GM18858 (cell line): ENCODE measurements at regions not wholly inside any gene's neighbourhood (a gene's known extent, or its start where the extent isn't known, plus 50 kb on each side); places are given as distances from the start of the nearest gene placed in this dataset.
A peak's percentile ranks its signal among the peaks of the same experiment; 100 is the strongest.
"Not testable (repeated sequence)": the region's sequence is repeated elsewhere in the genome, so short reads cannot be mapped to it uniquely, and the experiment has no call there.

Source experiments
- ATAC-seq: cut with Tn5 transposase; IDR thresholded peaks from one replicate; pipeline ENCODE4 v1.9.1; 2021; ENCODE audit not compliant: unreplicated experiment

DNA sequence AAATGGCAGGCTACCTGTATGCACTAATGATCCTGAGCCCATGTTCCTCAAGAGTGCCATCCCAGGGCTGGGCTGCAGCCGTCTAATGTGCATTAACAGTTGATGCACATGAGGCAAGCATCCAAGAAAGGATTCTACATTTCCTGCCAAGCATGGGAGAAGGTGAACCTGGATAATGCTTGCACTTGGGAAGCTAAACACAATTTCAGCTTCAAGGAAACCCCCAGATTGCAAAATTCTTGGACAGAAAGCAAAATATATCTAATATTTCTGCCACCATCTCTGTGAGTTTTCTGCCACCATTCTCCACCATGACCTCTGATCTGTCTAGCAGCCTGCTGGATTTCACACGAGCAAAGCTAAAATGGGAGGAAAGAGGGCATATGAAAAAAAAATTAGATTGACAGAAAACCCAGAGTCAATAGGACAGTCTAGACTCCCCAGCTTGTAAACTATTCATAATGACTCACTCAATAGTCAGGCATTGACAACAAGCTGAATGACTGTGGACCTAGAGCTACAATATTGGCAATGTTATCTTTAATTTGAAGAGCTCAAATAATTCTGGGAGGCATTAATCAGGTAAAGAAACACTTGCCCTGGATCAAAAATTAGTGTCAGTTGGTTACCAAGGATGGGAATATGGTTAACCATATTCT, 91.9 kb upstream of the BCL2L14 start:
- no peak for ATAC-seq

DNA sequence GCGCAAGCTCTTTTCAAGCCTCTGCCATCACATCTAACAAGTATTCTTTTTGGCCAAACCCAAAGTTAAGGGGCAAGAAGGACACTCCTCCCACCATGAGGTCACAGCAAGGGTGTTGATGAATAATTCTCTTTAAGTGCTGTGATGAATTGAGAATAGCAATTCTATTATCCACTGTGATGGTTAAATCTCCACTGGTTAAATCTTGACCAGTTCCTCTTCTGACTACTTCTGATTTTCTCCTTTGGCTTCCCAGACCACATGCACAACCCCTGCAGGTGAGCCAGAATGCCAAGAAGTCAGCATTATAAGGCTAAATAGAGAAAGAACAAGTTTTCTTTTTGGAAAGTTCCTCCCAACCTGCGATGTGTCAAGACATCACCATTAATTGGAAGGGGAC, 90.6 kb upstream of the BCL2L14 start:
- no peak for ATAC-seq

GRCh38 chr12:11981121-11981733, 89.5 kb upstream of the BCL2L14 start:
- peak; percentile 88 for ATAC-seq

DNA sequence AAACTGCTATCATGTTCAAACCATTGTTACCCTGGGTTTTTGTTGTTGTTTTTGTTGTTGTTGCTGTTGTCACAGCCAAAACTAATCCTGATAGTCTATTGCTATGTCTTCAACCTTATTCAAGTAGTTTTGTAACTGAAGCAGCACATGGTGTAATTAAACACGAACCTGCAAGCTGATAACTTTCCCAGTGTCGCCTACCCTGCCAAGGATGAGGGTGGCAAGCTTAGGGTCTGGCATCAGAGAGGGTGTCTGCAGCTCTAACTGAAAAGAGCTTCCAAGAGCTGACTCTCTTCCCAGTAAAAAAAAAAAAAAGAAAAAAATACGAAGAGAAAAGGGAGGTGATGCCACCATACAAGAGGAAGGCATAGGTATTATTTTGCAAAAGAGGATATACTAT, 86.3 kb upstream of the BCL2L14 start:
- no peak for ATAC-seq

DNA sequence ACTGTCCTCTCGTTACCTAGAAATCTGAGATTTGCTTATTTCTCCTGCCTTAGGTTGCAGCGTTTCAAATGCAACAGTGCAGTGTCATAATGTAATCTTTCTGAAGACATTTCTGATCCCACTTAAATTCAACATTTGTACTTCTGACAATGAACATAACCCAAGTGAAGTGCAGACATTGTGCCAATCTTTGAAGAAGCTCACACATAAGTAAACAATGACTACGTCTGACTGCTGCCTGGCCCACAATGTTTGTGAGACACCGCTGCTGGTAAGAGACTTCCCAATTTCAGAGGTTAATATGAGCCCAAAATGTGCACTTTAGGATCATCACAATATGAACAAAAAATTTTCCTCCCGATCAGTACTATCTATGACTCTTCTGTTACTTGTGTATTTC, 84.6 kb upstream of the BCL2L14 start:
- no peak for ATAC-seq

GRCh38 chr12:11987901-11988300, 82.8 kb upstream of the BCL2L14 start:
- no peak for ATAC-seq

DNA sequence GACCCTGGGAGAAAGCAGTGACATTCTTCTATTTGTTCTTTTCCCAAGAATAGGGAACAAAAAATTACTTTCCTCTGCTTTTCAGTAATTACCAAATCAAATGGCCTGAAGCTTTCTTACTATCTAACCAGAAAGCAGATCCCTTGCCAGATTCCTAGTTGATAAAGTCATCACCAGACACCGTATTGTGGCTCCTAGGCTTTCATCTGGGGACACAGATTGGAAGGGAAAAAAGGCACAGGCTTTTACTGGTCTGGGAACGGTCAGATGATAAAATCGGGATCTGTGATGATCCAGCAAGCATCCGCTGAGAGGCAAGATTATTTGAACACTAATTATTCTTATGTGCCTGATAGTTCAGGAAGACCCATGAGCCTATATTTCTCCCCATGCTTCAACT, 79.1 kb upstream of the BCL2L14 start:
- no peak for ATAC-seq

DNA sequence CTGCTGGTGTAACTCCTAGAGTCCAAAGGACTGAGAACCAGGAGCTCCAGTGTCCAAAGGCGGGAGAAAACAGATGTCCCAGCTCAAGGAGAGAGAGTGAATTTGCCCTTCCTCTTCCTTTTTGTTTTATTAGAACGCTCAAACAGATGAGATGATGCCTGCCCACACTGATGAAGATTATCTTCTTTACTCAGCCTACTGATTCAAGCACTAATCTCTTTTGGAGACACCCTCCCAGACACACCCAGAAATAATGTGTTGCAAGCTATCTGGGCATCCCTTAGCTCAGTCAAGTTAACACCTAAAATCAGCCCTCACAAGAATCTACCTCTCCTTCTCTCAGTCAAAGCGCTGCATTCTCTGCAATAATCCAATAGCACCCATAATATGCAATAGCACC, 78.2 kb upstream of the BCL2L14 start:
- no peak for ATAC-seq

GRCh38 chr12:11998307-11998943, 72.3 kb upstream of the BCL2L14 start:
- not testable (repeated sequence) for ATAC-seq

DNA sequence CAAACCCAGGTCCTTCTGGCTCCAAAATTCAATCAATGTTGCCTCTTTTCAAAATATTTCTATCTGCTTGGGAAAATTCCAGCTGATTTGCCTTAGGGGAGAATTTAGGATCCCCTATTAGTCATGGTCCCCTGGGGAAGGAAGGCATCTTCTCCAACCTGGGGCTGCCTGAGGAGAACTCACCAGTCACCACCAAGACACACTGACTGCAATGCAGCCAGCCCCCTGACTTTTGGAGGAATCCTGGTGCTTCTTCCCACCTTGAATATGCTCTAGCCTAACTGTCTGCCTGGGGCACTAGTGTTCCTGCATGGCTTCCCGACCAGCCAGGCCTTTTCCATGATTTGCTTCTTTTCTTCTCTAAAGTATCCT, 71.8 kb upstream of the BCL2L14 start:
- no peak for ATAC-seq

GRCh38 chr12:12003609-12004008, 67.1 kb upstream of the BCL2L14 start:
- ATAC-seq, result no peak

DNA sequence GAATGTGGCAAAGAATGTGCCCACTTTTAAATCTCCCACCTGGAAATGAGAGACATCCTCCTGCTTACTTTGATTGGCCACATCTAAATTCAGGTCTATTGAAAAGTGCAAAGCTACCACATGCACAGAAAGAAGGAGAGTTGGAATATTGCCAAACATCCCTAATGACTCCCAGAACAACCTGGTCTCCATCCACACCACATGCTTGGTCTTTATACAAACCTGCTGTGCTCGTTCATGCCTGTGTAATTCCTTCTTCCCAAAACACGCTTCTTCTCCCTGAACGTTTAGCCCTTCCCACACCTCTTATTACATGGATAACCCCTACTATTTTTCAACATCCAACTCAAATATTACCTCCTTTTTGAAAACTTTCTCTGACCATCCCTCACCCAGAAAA, 66.2 kb upstream of the BCL2L14 start:
- ATAC-seq, result no peak

GRCh38 chr12:12007001-12007712, 63.6 kb upstream of the BCL2L14 start:
- ATAC-seq, result no peak

- ATAC-seq, result no peak
Measured at GRCh38 chr12:12007713-12008231, 63.0 kb upstream of the BCL2L14 start.

DNA sequence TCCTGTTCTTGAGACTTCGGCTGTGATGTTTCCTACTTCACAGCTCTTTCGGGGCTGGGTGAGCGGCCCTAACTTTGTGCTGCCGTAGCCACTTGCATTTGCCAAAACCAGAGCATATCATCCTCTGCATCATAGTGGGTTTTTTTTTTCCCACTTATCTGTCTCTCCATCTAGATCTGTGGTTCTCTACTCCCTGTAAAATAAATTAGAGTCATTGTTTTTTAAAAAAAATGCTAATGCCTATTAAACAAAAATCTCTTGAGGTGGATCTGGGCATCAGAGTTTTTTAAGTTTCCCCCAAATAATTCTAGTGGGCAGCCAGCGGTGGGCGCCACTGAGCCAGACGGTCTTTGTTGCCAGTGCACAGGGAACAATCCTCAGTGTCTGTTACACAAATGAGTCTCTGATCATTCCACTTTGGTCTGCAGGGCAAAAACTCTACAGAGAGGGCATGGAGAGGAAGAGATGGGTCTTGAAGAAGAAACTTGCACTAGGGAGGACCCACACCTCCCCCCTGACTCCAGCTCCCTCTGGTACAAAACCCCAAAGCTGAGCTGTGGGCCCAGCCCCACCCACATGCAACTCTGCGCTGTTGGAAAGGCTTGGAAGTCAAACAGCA, 62.4 kb upstream of the BCL2L14 start:
- ATAC-seq, result no peak

GRCh38 chr12:12008931-12009611, 61.7 kb upstream of the BCL2L14 start:
- peak; percentile 50 for ATAC-seq

DNA sequence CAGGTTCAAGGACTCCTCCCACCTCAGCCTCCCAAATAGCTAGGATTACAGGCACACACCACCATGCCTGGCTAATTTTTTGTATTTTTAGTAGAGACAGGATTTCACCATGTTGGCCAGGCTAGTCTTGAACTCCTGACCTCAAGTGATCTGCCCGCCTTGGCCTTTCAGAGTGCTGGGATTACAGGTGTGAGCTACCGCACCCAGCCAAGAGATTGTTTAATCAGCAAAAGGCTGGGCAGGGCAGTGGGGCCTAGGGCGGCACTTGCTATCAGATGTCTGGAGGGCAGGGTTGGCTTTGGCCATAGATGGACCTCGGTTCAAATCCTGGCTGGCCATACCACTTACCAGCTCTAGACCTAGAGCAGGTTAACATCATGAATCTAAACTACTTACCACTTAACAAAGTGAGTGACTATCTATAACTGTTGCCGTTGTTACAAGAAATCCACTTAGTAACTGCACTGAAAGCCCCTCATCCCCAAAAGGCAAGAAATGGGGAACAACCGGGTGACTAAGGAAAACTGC, 60.9 kb upstream of the BCL2L14 start:
- ATAC-seq, result not testable (repeated sequence)

GRCh38 chr12:12010277-12011039, 60.3 kb upstream of the BCL2L14 start:
- peak; percentile 31 for ATAC-seq

- no peak for ATAC-seq
Measured at GRCh38 chr12:12011880-12012260, 58.9 kb upstream of the BCL2L14 start.
